ENCODE measurements at regions not wholly inside any gene's neighbourhood (a gene's known extent, or its start where the extent isn't known, plus 50 kb on each side); places are given as distances from the start of the nearest gene placed in this dataset.
"Not testable (repeated sequence)": the region's sequence is repeated elsewhere in the genome, so short reads cannot be mapped to it uniquely, and the experiment has no call there.

GRCh38 chr20:55937283-55937682 is 68.0 kb downstream of the CBLN4 start:
- no peak for DNase-seq

DNA sequence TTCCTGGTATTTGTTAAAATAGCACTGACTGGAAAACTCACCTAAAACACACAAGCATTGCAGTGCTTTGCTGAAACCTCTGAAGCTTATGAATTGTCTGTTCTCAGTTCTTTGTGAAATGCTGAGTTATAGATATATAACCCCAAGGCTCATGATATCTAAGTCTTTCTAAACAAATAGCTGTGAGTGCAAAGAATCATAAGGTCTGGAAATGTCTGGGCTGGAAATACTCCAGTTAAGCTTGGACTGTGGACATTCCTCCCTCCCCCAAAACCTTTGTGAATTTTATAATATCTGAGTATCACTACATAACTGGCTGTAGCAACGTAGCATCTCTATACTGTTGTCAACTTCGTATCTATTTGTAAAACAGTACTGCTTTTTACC is 69.1 kb downstream of the CBLN4 start:
- no peak for DNase-seq

DNA sequence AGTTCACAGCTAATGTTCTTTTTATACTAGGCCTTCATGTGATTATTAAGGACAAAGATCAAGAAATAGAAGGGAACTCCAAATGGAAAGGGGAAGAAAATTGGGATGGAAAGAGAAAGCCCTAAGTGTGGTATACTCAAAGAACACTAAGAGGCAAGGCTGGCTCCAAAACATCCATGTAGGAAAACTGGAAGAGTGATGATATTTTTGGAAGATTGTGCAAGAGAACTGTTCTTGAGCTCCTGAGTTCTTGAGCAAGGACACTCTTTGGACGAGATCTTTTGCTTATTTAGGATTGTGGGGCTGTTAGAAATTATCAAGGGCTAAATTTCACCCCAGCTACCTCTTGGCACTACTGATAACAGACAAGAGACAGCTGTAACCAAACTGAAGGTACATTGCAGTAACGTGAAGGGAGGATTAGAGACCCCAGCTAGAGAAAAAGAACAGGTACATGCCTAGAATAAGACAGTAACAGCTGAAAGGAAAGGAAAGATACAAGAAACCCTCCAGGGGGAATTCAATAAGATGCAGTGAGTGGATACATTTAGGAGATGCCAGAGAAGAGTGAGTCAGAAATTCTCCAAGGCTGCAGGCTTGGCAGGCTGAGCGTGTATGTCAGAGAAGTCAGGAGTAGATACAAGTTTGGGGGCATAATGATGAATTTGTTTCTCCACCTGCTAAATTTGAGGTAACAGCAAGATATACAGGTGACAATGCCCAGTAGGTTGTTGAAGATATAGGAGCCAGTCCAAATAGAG is 69.7 kb downstream of the CBLN4 start:
- DNase-seq: no peak

- DNase-seq: no peak
Observed at GRCh38 chr20:55934146-55934545, 71.2 kb downstream of the CBLN4 start.

DNA sequence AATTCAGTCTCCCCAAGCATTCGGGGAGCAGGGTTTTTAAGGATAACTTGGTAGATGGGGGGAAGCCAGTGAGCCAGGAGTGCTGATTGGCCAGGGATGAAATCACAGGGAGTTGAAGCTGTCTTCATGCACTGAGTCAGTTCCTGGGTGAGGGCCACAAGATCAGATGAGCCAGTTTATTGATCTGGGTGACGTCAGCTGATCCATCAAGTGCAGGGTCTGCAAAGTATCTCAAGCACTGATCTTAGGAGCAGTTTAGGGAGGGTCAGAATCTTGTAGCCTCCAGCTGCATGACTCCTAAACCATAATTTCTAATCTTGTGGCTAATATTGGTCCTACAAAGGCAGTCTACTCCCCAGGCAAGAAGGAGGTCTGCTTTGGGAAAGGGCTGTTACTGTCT is 74.4 kb downstream of the CBLN4 start:
- DNase-seq: not testable (repeated sequence)

DNA sequence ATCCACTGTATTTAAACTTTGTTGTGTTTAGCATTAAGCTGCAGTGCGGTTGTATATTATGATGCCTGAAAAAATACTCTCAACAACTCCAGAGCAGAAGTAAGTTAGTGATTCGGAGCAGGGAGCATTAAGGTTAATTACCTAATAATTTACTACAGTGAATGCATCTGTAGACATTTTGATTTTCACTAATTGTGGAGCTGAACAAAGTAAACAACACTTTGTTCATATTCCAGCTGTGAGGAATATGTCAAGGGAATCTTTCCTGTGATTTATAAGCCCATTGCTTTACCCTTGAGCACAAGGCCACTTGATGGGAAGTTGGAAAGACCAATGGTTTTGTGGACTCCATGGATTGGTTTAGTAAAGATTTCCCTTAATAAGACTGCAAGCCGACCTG is 77.1 kb downstream of the CBLN4 start:
- DNase-seq: no peak

DNA sequence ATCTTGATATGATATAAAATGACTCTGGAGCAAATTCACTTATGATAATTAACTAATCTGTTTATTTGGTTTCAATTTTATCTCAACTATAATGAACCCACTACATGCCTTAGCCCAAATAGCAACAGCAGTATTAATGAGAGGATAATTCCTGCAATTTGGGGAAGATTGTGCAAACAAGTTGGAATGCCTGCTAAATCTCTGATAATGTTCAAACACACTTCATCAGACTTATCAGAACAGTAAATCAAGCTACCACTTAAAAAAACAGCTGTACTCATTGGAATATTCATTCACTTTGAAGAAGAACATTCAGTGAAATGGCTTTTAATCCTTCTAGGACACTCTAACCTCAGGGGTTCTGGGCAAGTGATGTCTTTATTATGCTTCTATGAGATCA is 85.4 kb downstream of the CBLN4 start:
- DNase-seq: no peak

GRCh38 chr20:55919319-55919718 is 86.0 kb downstream of the CBLN4 start:
- no peak for DNase-seq

GRCh38 chr20:55918471-55918870 is 86.8 kb downstream of the CBLN4 start:
- DNase-seq: no peak

DNA sequence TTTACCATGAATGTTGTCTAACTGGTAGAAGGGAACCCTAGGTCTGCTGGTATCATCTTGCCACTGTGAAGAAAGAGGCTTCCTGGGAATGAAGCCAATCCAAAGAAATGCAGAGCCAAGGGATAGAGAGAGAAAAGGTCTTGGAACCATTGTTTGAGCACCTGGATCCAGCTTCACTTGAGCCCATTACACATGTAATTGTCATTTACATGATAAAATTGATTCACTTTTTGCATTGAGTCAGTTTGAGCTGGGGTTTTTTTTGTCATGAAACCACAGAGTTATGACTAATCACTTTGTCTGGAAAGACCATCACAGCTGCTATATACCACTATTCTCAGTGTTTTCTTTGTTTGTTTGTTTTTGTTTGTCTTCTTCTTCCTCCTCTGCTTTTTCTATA is 112.3 kb downstream of the CBLN4 start:
- no peak for DNase-seq

DNA sequence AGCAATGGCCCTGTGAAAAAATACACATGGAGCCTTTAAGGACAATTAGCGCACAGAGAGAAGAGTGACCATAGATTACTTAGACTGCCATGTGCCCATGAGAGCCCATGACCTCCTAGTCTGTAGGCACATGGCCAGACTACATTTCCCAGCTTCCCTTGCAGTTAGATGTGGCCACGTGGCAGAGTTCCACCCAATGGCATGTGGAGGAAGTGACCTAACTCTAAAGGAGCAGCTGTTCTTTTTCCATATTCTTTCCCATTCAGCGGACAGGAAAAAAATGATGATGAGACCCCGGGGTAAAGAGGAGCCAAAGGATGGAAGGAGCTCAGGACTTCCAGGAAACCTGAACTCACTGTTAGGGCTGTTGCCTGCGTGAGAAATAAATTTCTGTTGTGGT is 116.6 kb downstream of the CBLN4 start:
- no peak for DNase-seq

DNA sequence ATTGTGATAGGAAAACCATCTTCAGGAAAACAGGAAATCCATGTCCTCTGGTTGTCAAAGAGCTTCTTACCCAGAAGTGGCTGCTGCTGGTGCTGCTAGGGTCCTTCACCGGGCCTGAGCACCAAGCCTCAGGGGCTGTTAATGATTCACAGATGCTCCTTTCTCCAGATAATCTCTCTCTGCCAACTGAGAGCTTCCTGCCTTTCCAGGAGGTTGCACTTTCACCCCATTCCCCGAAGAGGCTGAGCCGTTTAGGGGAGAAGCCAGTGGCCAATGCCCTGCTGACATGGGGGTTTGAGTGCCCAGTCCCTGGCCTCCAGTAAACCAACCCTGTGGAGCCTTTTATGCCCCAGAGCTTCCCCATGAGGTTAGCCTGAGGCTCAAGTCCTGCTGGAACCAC is 122.4 kb downstream of the CBLN4 start:
- no peak for DNase-seq

GRCh38 chr20:55882286-55882685 is 123.0 kb downstream of the CBLN4 start:
- DNase-seq: no peak

DNA sequence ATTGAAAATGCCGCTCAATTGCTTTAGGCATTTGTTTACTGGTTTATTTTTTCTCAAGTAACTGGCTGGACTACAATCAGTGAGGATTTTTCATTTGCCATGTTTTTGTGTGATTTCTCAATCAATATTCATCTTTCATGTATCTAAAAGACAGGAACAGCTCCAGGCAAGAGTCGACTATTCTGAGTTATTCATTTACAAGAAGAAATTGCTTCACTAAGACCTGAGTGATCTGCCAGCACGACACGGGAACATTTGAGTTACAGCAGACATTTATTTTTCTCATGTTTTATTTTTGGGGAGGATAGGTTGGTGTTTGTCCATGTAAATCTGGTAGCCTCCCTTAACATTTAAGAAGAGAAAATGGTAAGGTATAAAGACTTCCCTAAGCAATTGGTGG is 124.1 kb downstream of the CBLN4 start:
- no peak for DNase-seq

GRCh38 chr20:55880361-55880760 is 125.0 kb downstream of the CBLN4 start:
- no peak for DNase-seq

GRCh38 chr20:55855052-55855451 is 150.3 kb downstream of the CBLN4 start:
- DNase-seq: no peak

- no peak for DNase-seq
Observed at GRCh38 chr20:55830121-55830827, 175.0 kb downstream of the CBLN4 start.

GRCh38 chr20:55805138-55805537 is 200.2 kb downstream of the CBLN4 start:
- DNase-seq: no peak

GRCh38 chr20:55800552-55801245 is 204.6 kb downstream of the CBLN4 start:
- no peak for DNase-seq

DNA sequence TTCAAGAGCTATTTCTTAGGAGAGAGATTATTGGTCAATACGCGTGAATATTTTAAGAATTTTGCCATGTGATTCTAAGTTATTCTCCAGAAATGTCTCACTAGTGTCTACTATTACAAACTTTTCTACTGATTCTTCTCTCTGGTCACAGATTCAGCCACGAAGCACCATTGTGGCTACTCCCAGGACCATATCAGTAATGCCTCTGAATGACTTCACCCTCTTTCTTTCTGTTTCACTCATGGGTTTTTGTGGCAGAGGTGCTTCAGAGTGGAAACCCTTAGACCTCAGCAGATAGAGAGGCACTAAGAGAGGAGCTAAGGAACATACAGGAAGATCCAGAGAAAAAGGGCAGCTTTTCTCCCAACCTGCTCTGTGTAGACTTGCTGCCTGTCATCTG is 211.3 kb downstream of the CBLN4 start:
- no peak for DNase-seq

DNA sequence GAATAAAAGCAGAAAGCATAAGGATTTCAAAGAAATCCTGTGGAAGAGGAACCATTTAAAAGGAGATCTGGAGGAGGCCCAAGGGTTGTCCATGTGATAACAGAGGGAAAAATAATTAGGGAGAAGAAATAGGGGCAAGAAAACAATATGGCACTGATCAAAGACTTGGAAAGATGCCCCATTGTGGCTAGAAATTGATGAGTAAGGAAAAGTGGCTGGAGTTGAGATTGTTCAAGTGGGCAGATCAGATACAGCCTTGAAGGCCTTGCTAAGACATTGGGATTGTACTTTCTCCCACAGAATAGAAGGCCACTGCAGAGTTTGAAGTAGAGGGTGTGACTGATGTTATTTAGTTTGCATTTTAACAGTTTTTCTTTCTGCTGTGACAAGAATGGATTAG is 213.3 kb downstream of the CBLN4 start:
- DNase-seq: no peak

- DNase-seq: no peak
Observed at GRCh38 chr20:55790178-55790577, 215.1 kb downstream of the CBLN4 start.

- no peak for DNase-seq
Observed at GRCh38 chr20:55784036-55784435, 221.3 kb downstream of the CBLN4 start.

- DNase-seq: no peak
Observed at GRCh38 chr20:55783381-55783780, 221.9 kb downstream of the CBLN4 start.
